ENCODE measurements at regions not wholly inside any gene's neighbourhood (a gene's known extent, or its start where the extent isn't known, plus 50 kb on each side); places are given as distances from the start of the nearest gene placed in this dataset.

- Histone ChIP-seq H3K4me1 (ENCODE audit: control insufficient read depth in 1 of 2, insufficient read depth in 2 of 2, low read length in 2 of 2) (no peaks in the 10 kb centered on the region), H3K9me3 (ENCODE audit: control insufficient read depth, low read length) (no peaks in the 10 kb centered on the region), H3K27ac (ENCODE audit: low read depth in 1 of 2, low read length in 2 of 2) (no peak overlapping the region), H3K4me3 (ENCODE audit: low read length in 2 of 2) (no peak overlapping the region), H3K36me3 (ENCODE audit: control insufficient read depth in 1 of 2, insufficient read depth in 2 of 2, low read length in 1 of 2) (no peaks in the 10 kb centered on the region), H3K27me3 (ENCODE audit: control insufficient read depth in 1 of 2, insufficient read depth in 2 of 2, low read length in 1 of 2) (no peaks in the 10 kb centered on the region)
- no peak for ATAC-seq (ENCODE audit: low FRiP score)
- 52 to 70% methylated on average over 2 of the region's 2 CpGs for WGBS, 2 donors
- intact Hi-C loops (cut with DNase I) = no loop called here
- DNase-seq = no peak
Measured at GRCh38 chr1:43009274-43009673, 50.6 kb upstream of the SLC2A1 start.

GRCh38 chr1:43008115-43009060 lies 49.7 kb upstream of the SLC2A1 start:
- Histone ChIP-seq H3K36me3 (ENCODE audit: control insufficient read depth in 1 of 2, insufficient read depth in 2 of 2, low read length in 1 of 2) (no peaks in the 10 kb centered on the region), H3K27ac (ENCODE audit: low read depth in 1 of 2, low read length in 2 of 2) (no peak overlapping the region), H3K27me3 (ENCODE audit: control insufficient read depth in 1 of 2, insufficient read depth in 2 of 2, low read length in 1 of 2) (no peaks in the 10 kb centered on the region), H3K9me3 (ENCODE audit: control insufficient read depth, low read length) (no peaks in the 10 kb centered on the region), H3K4me3 (ENCODE audit: low read length in 2 of 2) (no peak overlapping the region), H3K4me1 (ENCODE audit: control insufficient read depth in 1 of 2, insufficient read depth in 2 of 2, low read length in 2 of 2) (no peaks in the 10 kb centered on the region)
- intact Hi-C loops (cut with DNase I) = no loop called here
- ATAC-seq (ENCODE audit: low FRiP score) (no peak), DNase-seq (no peak)
- 76 to 79% methylated on average over 30 of the region's 30 CpGs for WGBS, 2 donors

Measured in aorta (tissue), 5 donors.